ENCODE measurements at regions not wholly inside any gene's neighbourhood (a gene's known extent, or its start where the extent isn't known, plus 50 kb on each side); places are given as distances from the start of the nearest gene placed in this dataset.

- TF ChIP-seq CTCF (IDR thresholded peaks at IDR 0.05; ENCODE audit: low read depth, low read length), result no peak
- no peak for TF ChIP-seq EZH2phosphoT487 (IDR thresholded peaks at IDR 0.05; ENCODE audit: low read depth)
Measured at GRCh38 chr7:89926194-89926593, 228.1 kb upstream of the STEAP1 start.

All from OCI-LY3 (cell line).